ENCODE measurements at regions not wholly inside any gene's neighbourhood (a gene's known extent, or its start where the extent isn't known, plus 50 kb on each side); places are given as distances from the start of the nearest gene placed in this dataset.

DNA sequence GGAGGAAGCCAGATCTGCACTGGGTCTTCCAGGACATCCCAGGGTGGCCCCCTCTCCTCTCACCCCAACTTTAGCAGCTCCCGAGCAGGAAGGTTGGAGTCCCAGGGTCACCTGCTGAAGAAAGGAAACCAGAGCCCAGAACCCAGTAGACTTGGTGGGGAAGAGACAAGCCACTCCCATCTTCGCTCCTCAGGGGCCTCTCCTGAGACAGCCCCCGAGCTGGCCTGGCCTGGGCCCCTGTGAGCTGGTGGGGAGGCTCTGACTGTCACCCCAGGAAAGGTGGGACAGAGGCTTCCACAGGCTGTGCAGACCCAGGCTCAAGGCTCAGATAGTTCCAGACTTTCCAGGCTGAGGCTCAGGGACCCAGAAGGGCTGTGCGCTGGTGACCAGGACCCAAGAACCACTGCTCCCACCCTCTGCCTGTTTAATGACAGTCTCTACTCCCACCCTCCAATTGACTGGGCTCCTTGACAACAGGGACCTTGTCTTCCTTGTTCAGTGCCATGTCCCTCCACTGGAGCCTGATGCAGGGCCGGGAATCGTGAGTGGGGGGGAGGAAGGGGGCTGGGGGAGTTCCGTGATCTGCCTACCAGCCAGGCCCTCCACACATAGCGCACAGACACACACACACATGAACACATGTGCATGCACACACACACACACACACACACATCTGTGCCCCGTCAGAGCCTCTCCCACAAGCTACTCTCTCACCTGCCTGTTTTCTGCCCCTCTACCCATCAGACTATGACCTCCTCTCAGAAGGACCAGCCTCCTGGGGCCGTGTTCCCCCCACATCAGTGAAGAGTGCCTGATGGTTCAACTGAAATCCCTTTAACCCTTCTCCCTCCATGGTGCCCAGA, 401.2 kb downstream of the MATN1 start:
- no peaks in the 10 kb centered on the region for H3K36me3 Mint-ChIP-seq (ENCODE audit: low read depth, unreplicated experiment)
- no peak for DNase-seq (ENCODE audit: low spot score)
- H3K27ac Mint-ChIP-seq (ENCODE audit: unreplicated experiment), result no peak overlapping the region
- H3K4me1 Mint-ChIP-seq (ENCODE audit: unreplicated experiment), result no peaks in the 10 kb centered on the region
- H3K27me3 Mint-ChIP-seq (ENCODE audit: unreplicated experiment), result no peaks in the 10 kb centered on the region
- TF ChIP-seq, protein P1, sequence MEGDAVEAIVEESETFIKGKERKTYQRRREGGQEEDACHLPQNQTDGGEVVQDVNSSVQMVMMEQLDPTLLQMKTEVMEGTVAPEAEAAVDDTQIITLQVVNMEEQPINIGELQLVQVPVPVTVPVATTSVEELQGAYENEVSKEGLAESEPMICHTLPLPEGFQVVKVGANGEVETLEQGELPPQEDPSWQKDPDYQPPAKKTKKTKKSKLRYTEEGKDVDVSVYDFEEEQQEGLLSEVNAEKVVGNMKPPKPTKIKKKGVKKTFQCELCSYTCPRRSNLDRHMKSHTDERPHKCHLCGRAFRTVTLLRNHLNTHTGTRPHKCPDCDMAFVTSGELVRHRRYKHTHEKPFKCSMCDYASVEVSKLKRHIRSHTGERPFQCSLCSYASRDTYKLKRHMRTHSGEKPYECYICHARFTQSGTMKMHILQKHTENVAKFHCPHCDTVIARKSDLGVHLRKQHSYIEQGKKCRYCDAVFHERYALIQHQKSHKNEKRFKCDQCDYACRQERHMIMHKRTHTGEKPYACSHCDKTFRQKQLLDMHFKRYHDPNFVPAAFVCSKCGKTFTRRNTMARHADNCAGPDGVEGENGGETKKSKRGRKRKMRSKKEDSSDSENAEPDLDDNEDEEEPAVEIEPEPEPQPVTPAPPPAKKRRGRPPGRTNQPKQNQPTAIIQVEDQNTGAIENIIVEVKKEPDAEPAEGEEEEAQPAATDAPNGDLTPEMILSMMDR (IDR thresholded peaks at IDR 0.05; ENCODE audit: unreplicated experiment), result no peak
- no peaks in the 10 kb centered on the region for H3K9me3 Mint-ChIP-seq (ENCODE audit: unreplicated experiment)
- no peak overlapping the region for H3K4me3 Mint-ChIP-seq (ENCODE audit: unreplicated experiment)

- H3K4me3 Mint-ChIP-seq (ENCODE audit: unreplicated experiment), result no peak overlapping the region
- no peaks in the 10 kb centered on the region for H3K27me3 Mint-ChIP-seq (ENCODE audit: unreplicated experiment)
- no peaks in the 10 kb centered on the region for H3K4me1 Mint-ChIP-seq (ENCODE audit: unreplicated experiment)
- H3K9me3 Mint-ChIP-seq (ENCODE audit: unreplicated experiment), result no peaks in the 10 kb centered on the region
- H3K36me3 Mint-ChIP-seq (ENCODE audit: low read depth, unreplicated experiment), result no peaks in the 10 kb centered on the region
- DNase-seq (ENCODE audit: low spot score), result no peak
- TF ChIP-seq, protein P1 (IDR thresholded peaks at IDR 0.05; ENCODE audit: unreplicated experiment), result no peak
- no peak overlapping the region for H3K27ac Mint-ChIP-seq (ENCODE audit: unreplicated experiment)
These were observed 402.0 kb downstream of the MATN1 start for GRCh38 chr1:30321246-30321910.

GRCh38 chr1:30320581-30320890, 402.8 kb downstream of the MATN1 start:
- Mint-ChIP-seq H3K36me3 (ENCODE audit: low read depth, unreplicated experiment) (no peaks in the 10 kb centered on the region), H3K4me1 (ENCODE audit: unreplicated experiment) (no peaks in the 10 kb centered on the region), H3K4me3 (ENCODE audit: unreplicated experiment) (no peak overlapping the region), H3K27ac (ENCODE audit: unreplicated experiment) (no peak overlapping the region), H3K9me3 (ENCODE audit: unreplicated experiment) (no peaks in the 10 kb centered on the region), H3K27me3 (ENCODE audit: unreplicated experiment) (no peaks in the 10 kb centered on the region)
- DNase-seq (ENCODE audit: low spot score), result no peak
- TF ChIP-seq, protein P1 (IDR thresholded peaks at IDR 0.05; ENCODE audit: unreplicated experiment), result no peak

DNA sequence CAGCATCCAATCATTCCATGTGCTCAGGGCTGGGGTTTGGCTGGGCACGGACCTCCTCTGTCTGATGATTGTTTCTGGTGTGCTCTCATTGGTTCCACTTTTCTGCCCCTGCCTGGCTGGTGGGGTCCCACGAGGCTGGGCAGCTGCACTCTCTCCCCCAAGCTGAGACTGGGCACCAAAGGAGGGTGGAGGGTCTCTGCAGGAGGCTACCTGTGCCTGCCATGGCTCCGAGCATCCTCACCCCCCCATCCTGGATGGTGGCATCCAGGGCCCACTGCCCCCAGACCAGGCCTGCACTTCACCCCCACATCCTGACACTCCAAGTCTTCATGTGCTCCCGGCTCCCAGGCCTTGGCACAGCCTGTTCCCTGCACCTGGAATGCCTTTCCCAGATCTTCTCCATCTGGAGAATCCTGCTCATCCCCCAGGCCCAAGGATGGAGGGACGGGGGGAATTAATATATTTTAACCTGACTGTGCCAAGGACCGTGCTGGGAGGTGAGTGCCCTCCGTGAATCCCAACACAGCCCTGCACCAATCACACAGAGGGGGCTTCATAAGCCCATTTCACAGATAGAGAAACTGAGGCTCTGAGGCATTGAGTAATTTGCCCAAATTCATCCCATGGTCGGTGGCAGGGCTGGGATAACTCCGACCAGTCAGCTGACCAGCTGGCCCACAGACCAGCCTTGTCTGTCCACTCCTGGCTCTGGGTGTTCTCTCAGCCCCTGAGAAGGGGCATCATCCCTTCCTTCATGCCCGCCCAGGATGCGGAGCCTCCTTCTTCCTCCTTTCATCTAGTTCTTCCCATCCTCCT, 403.4 kb downstream of the MATN1 start:
- H3K27ac Mint-ChIP-seq (ENCODE audit: unreplicated experiment), result no peak overlapping the region
- no peak overlapping the region for H3K4me3 Mint-ChIP-seq (ENCODE audit: unreplicated experiment)
- no peaks in the 10 kb centered on the region for H3K36me3 Mint-ChIP-seq (ENCODE audit: low read depth, unreplicated experiment)
- no peaks in the 10 kb centered on the region for H3K4me1 Mint-ChIP-seq (ENCODE audit: unreplicated experiment)
- TF ChIP-seq, protein P1 (IDR thresholded peaks at IDR 0.05; ENCODE audit: unreplicated experiment), result no peak
- H3K9me3 Mint-ChIP-seq (ENCODE audit: unreplicated experiment), result no peaks in the 10 kb centered on the region
- no peak for DNase-seq (ENCODE audit: low spot score)
- H3K27me3 Mint-ChIP-seq (ENCODE audit: unreplicated experiment), result no peaks in the 10 kb centered on the region

All from endothelial cell (in vitro differentiated cells).